ENCODE measurements at regions not wholly inside any gene's neighbourhood (a gene's known extent, or its start where the extent isn't known, plus 50 kb on each side); places are given as distances from the start of the nearest gene placed in this dataset.

DNA sequence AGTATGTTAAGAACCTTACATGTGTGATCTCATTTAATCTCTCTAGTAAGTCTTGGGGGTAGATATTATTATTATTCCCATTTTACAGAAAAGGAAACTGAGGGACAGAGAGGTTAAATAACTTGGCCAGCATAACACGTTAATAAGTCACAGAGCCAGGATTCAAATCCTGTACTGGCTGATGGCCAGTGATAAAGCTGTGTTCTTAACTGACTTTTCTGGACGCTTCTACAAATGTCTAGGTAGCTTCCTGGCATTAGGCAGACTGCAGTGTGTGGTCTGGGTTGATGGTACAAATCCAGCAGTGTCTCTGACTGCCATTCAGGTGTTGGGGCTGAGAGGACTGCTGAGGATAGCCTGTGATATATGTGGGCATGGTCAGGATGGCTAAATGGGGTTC, 125.8 kb upstream of the CXCL14 start:
- TF ChIP-seq, protein P1, sequence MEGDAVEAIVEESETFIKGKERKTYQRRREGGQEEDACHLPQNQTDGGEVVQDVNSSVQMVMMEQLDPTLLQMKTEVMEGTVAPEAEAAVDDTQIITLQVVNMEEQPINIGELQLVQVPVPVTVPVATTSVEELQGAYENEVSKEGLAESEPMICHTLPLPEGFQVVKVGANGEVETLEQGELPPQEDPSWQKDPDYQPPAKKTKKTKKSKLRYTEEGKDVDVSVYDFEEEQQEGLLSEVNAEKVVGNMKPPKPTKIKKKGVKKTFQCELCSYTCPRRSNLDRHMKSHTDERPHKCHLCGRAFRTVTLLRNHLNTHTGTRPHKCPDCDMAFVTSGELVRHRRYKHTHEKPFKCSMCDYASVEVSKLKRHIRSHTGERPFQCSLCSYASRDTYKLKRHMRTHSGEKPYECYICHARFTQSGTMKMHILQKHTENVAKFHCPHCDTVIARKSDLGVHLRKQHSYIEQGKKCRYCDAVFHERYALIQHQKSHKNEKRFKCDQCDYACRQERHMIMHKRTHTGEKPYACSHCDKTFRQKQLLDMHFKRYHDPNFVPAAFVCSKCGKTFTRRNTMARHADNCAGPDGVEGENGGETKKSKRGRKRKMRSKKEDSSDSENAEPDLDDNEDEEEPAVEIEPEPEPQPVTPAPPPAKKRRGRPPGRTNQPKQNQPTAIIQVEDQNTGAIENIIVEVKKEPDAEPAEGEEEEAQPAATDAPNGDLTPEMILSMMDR (IDR thresholded peaks at IDR 0.05; ENCODE audit: extremely low read depth, insufficient read depth, missing control alignments), result no peak
- in situ Hi-C loops (cut with MboI; ENCODE audit: low pct_unique_long_range_greater_than_20kb, low sequenced_read_pairs, unreplicated experiment), result no loop called here
- no peak for DNase-seq (ENCODE audit: low spot score)

DNA sequence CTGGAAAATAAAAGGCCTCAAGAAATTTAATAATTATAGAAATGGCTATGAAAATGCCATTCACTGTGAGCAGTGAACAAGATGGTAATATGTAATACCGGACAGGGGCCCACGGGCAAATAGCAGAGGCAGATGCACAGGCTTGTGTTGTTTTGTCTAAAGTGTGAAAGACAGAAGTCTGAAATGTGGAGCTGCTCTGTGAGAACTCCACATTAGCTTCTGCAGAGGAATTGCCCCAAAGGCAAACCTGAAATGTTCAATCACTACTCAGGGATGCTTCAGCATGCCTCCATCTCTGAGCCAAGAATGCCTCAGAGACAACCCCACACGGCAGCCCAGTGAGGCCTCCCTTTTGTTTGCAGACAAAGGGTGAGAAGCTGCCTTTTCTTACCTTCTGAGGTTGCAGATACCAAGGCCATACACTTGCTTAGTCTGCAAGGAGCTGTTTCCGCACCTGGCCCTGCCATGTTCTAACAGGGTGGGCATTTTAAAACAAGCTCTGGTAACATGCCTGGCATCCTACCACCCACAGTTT, 124.3 kb upstream of the CXCL14 start:
- DNase-seq (ENCODE audit: low spot score), result no peak
- in situ Hi-C loops (cut with MboI; ENCODE audit: low pct_unique_long_range_greater_than_20kb, low sequenced_read_pairs, unreplicated experiment), result no loop called here
- TF ChIP-seq, protein P1 (IDR thresholded peaks at IDR 0.05; ENCODE audit: extremely low read depth, insufficient read depth, missing control alignments), result no peak

DNA sequence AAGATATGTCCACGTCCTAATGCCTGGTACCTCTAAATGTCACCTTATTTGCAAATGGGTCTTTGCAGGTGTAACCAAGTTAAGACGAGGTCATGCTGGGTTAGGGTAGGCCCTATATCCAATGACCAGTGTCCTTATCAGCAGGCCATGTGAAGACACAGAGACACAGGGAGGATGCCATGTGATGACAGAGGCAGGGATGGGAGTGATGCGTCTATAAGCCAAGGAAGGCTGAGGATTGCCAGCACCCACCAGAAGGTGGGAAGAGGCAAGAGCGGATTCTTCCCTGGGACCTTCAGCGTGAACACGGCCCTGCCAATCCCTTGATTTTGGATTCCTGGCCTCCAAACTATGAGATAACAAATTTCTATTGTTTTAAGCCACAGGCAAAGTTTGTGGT, 123.4 kb upstream of the CXCL14 start:
- DNase-seq (ENCODE audit: low spot score), result no peak
- in situ Hi-C loops (cut with MboI; ENCODE audit: low pct_unique_long_range_greater_than_20kb, low sequenced_read_pairs, unreplicated experiment), result no loop called here
- TF ChIP-seq, protein P1 (IDR thresholded peaks at IDR 0.05; ENCODE audit: extremely low read depth, insufficient read depth, missing control alignments), result no peak

DNA sequence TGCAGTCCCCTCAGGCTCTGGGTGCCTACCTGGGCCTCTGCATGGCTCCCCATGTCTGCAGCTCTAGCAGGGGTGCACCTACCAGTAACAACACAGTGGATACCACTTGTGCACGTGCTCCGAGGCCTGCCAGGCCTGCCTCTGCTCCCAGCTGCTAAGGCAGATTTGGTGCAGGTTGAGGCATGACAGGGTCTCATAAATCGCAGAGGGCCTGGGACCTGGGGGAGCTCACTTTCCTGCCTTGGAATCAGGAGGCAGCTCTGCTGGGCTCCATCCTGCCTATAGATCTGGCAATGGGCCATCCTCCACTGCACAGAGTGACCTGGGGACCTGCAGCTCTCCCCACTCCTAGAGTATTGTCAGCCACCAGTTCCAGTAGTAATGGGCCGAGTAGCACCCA, 121.9 kb upstream of the CXCL14 start:
- TF ChIP-seq, protein P1 (IDR thresholded peaks at IDR 0.05; ENCODE audit: extremely low read depth, insufficient read depth, missing control alignments), result no peak
- no peak for DNase-seq (ENCODE audit: low spot score)
- in situ Hi-C loops (cut with MboI; ENCODE audit: low pct_unique_long_range_greater_than_20kb, low sequenced_read_pairs, unreplicated experiment), result no loop called here

DNA sequence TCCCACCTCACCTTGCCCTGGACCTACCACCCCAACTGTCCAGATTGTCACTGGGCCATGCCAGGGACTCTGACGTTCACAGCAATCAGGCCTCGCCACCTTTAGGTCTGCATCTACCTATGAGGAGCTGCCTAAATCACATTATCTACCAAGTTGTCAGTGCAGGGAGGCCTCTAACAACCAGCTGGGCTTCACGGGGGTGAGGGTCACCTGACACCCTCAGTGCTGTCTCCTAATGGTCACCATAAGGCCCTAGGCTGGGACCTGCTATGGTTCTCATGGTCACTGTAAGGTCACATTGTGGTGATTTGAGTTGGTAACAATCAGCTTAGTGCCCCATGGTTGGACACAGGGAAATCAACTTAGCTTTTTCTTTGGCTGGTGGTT, 119.2 kb upstream of the CXCL14 start:
- in situ Hi-C loops (cut with MboI; ENCODE audit: low pct_unique_long_range_greater_than_20kb, low sequenced_read_pairs, unreplicated experiment), result no loop called here
- TF ChIP-seq, protein P1 (IDR thresholded peaks at IDR 0.05; ENCODE audit: extremely low read depth, insufficient read depth, missing control alignments), result no peak
- no peak for DNase-seq (ENCODE audit: low spot score)

DNA sequence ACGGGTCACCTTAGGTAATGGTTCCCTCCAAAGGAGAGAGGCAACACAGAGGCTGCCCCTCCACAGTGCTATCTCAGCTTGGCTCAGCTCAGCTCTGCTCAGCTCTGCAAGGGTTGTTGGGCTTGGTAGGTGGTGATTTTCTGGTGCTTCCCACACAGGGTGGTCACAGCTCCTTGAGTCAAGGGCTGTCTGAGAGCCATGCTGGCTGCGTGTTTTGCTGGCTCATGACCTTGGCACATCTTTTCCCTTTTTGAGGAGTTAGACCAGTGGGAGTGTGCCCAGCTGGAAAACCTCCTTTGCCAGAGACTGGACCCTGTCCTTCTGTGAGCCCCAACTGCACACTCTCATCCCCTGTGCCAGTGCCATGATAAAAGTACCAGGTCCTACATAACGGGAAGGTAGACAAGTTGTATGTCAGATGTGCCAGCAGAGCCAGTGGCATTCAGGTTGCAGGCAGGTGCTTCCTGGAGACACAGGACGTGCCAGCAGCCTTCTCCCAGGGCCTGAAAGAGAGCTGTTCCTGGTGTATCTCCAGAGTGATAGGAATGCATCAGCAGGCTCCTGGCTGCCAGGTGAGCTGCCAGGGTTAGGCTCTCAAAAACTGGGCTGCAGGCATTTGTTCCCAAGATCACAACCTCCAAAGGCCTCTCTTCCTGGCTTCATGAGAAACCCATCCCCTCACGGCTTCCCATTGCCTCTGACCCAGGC, 118.6 kb upstream of the CXCL14 start:
- DNase-seq (ENCODE audit: low spot score), result no peak
- TF ChIP-seq, protein P1 (IDR thresholded peaks at IDR 0.05; ENCODE audit: extremely low read depth, insufficient read depth, missing control alignments), result no peak
- in situ Hi-C loops (cut with MboI; ENCODE audit: low pct_unique_long_range_greater_than_20kb, low sequenced_read_pairs, unreplicated experiment), result no loop called here

Measured in GM13977 (cell line).